ENCODE measurements at regions not wholly inside any gene's neighbourhood (a gene's known extent, or its start where the extent isn't known, plus 50 kb on each side); places are given as distances from the start of the nearest gene placed in this dataset.

DNA sequence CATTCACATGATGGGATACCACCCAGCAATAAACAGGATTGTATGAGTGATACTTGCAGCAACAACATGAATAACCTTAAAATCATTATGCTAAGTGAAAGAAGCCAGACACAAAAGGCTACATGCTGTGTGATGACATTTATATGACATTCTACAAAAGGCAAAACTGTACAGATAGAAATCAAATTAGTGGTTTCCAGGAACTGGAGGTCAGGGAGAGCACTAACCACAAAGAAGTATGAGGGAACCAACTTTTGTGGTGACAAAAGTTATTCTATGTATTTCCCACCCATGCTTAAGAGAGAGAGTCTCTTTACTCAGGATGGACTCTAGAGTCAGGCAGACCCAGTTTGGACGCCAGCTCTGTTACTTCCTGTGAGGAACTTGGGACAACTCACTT, 364.5 kb upstream of the DAB1 start:
- Histone ChIP-seq H3K9me1 (ENCODE audit: control insufficient read depth, insufficient read depth, low read length) (no peaks in the 10 kb centered on the region), H3K27ac (ENCODE audit: extremely low read depth, low read depth, low read length) (no peak overlapping the region)
- POLR2A ChIA-PET, result interaction anchor here (1.0 kb wide), 1 partner anchor 9 kb away, joined by 3 read pairs; no protein-coding TSS in a partner anchor

More for the DNA sequence above, 364.5 kb upstream of the DAB1 start:
- Histone ChIP-seq H3K9ac (ENCODE audit: insufficient read depth in 1 of 2, low read depth in 2 of 2, low read length in 2 of 2) (no peak overlapping the region), H3K79me2 (ENCODE audit: control insufficient read depth, insufficient read depth, low read length) (no peaks in the 10 kb centered on the region), H3K9me3 (replicated peaks; ENCODE audit: control insufficient read depth, insufficient read depth, low read depth, low read length) (no peaks in the 10 kb centered on the region), H3K27me3 (ENCODE audit: control insufficient read depth in 2 of 2, insufficient read depth in 2 of 2, low read length in 2 of 2) (no peaks in the 10 kb centered on the region), H3K36me3 (ENCODE audit: control insufficient read depth, insufficient read depth, low read length) (no peaks in the 10 kb centered on the region), H2AFZ (ENCODE audit: low read depth, low read length) (no peak overlapping the region), H4K20me1 (replicated peaks; ENCODE audit: control insufficient read depth, insufficient read depth, low read length) (no peaks in the 10 kb centered on the region), H3K4me2 (ENCODE audit: insufficient read depth, low read length) (no peak overlapping the region), H3K4me1 (replicated peaks in 1 of 2; ENCODE audit: control insufficient read depth in 2 of 2, insufficient read depth in 2 of 2, low read length in 2 of 2) (no peaks in the 10 kb centered on the region), H3K4me3 (no peak overlapping the region)
- CTCF ChIA-PET (ENCODE audit: low intra/inter-chr PET ratio), result no interaction called here
- DNase-seq (ENCODE audit: extremely low read depth in 1 of 4, low spot score in 3 of 4) (no peak), FAIRE-seq (no peak), ATAC-seq (no peak)
- TF ChIP-seq CHD4 (IDR thresholded peaks at IDR 0.05; ENCODE audit: insufficient read depth, insufficient replicate concordance, low read depth, low read length, poor library complexity, severe bottlenecking) (no peak), HDAC1 (IDR thresholded peaks at IDR 0.05) (no peak), RAD21 (CRISPR knock-in tag; conservative IDR thresholded peaks at IDR 0.05 in 1 of 2, IDR thresholded peaks at IDR 0.05 in 1 of 2) (no peak), ZNF324 (CRISPR knock-in tag; IDR thresholded peaks at IDR 0.05) (no peak), CBX2 (IDR thresholded peaks at IDR 0.05; ENCODE audit: insufficient read depth, low read length, poor library complexity, severe bottlenecking) (no peak), HNRNPLL (IDR thresholded peaks at IDR 0.05; ENCODE audit: low read depth, low read length, poor library complexity, severe bottlenecking) (no peak), ZC3H8 (IDR thresholded peaks at IDR 0.05) (no peak), ZNF408 (CRISPR knock-in tag; IDR thresholded peaks at IDR 0.05; ENCODE audit: low read depth) (no peak), ELF2 (CRISPR knock-in tag; IDR thresholded peaks at IDR 0.05) (no peak)
- TF ChIP-seq, protein P1, sequence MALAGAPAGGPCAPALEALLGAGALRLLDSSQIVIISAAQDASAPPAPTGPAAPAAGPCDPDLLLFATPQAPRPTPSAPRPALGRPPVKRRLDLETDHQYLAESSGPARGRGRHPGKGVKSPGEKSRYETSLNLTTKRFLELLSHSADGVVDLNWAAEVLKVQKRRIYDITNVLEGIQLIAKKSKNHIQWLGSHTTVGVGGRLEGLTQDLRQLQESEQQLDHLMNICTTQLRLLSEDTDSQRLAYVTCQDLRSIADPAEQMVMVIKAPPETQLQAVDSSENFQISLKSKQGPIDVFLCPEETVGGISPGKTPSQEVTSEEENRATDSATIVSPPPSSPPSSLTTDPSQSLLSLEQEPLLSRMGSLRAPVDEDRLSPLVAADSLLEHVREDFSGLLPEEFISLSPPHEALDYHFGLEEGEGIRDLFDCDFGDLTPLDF (CRISPR knock-in tag; IDR thresholded peaks at IDR 0.05), result no peak
- TF ChIP-seq, protein P2, sequence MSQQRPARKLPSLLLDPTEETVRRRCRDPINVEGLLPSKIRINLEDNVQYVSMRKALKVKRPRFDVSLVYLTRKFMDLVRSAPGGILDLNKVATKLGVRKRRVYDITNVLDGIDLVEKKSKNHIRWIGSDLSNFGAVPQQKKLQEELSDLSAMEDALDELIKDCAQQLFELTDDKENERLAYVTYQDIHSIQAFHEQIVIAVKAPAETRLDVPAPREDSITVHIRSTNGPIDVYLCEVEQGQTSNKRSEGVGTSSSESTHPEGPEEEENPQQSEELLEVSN (IDR thresholded peaks at IDR 0.05; ENCODE audit: borderline replicate concordance in 1 of 2, extremely low read depth in 1 of 2, insufficient read depth in 1 of 2, insufficient read length in 1 of 2, low read depth in 1 of 2, low read length in 1 of 2, poor library complexity in 1 of 2, severe bottlenecking in 1 of 2), result no peak
- intact Hi-C loops (cut with micrococcal nuclease) (no loop called here), in situ Hi-C loops (cut with MboI) (no loop called here)
- WGBS (ENCODE audit: insufficient coverage, low coverage, missing lambda C conversion rate), result 0% methylated on average over 1 of the region's 1 CpG
- no TSS peak for BruUV-seq (replicated peaks)

Data from K562 (cell line).